ENCODE measurements at regions not wholly inside any gene's neighbourhood (a gene's known extent, or its start where the extent isn't known, plus 50 kb on each side); places are given as distances from the start of the nearest gene placed in this dataset.

GRCh38 chr1:55362558-55362957 lies 147.4 kb upstream of the USP24 start (continued):
- TF ChIP-seq, protein P1, sequence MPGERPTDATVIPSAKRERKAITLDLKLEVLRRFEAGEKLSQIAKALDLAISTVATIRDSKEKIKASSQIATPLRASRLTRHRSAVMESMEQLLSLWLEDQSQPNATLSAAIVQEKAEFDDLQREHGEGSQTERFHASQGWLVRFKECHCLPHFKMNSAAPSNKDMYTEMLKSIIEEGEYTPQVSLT (CRISPR knock-in tag; IDR thresholded peaks at IDR 0.05; ENCODE audit: borderline replicate concordance, low read depth): no peak
- no peak for TF ChIP-seq ZNF446 (CRISPR knock-in tag; IDR thresholded peaks at IDR 0.05)
- no peak for TF ChIP-seq ZNF605 (CRISPR knock-in tag; IDR thresholded peaks at IDR 0.05)
- no peak for TF ChIP-seq ZNF878 (CRISPR knock-in tag; IDR thresholded peaks at IDR 0.05)
- TF ChIP-seq TEAD2 (CRISPR knock-in tag; IDR thresholded peaks at IDR 0.05): no peak
- TF ChIP-seq ZFP36 (IDR thresholded peaks at IDR 0.05; ENCODE audit: borderline replicate concordance, low read depth, low read length, partially characterized antibody): no peak
- no peak for TF ChIP-seq MXD3 (CRISPR knock-in tag; IDR thresholded peaks at IDR 0.05)
- no peak for TF ChIP-seq ESRRA (CRISPR knock-in tag; IDR thresholded peaks at IDR 0.05; ENCODE audit: low read depth)

DNA sequence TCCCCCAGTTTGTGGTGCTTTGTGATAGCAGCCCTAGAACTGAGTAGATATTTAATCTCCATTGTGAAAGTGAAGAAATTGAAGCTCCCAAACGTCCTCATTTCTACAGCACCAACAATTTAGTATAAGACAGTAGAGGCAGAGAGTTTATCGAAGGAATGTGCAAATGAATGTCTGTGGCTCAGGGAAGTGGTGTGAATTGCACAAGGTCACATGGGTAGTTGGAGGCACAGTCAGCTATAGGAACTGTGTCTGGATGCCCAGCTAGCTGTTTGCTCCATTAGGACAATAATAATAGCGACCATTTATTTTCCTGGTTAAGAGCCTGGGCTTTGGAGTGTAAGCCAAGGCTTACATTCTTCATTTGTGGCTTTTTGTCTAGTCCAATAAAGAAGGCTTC lies 144.4 kb upstream of the USP24 start:
- no peaks in the 10 kb centered on the region for H3K79me2 ChIP-seq (ENCODE audit: insufficient read depth, low read length)
- H3K36me3 ChIP-seq (replicated peaks in 1 of 2; ENCODE audit: control insufficient read depth in 1 of 2, insufficient read depth in 2 of 2, low read length in 2 of 2): no peaks in the 10 kb centered on the region
- H3K4me2 ChIP-seq (ENCODE audit: low read depth, low read length): no peak overlapping the region
- no peaks in the 10 kb centered on the region for H3K9me3 ChIP-seq (ENCODE audit: low read length)
- no peak overlapping the region for H3K9ac ChIP-seq (ENCODE audit: insufficient read depth, low read depth, low read length)
- ChIA-PET POLR2A (no interaction called here), CTCF (ENCODE audit: low intra/inter-chr PET ratio, low total read pairs) (no interaction called here)
- H4K20me1 ChIP-seq (ENCODE audit: insufficient read depth, low read length): no peaks in the 10 kb centered on the region
- no peak for ATAC-seq
- FAIRE-seq: no peak
- no peak overlapping the region for H3K4me3 ChIP-seq (replicated peaks in 1 of 3; ENCODE audit: insufficient read depth in 1 of 3, low read depth in 2 of 3, low read length in 3 of 3)
- no peak overlapping the region for H3K27ac ChIP-seq (ENCODE audit: extremely low read length, insufficient read depth, low read length)
- intact Hi-C loops (cut with micrococcal nuclease; ENCODE audit: unreplicated experiment) (no loop called here), in situ Hi-C loops (cut with HindIII; ENCODE audit: extremely low pct_ligation_motif_present, low pct_unique_long_range_greater_than_20kb) (no loop called here)
- 0% methylated on average over 3 of the region's 3 CpGs for WGBS (ENCODE audit: low lambda C conversion rate)
- no peak for DNase-seq (ENCODE audit: low spot score)
- H2AFZ ChIP-seq (ENCODE audit: low read length): no peak overlapping the region
- H3K27me3 ChIP-seq (ENCODE audit: control insufficient read depth in 1 of 2, insufficient read depth in 2 of 2, low read length in 2 of 2): no peaks in the 10 kb centered on the region; a peak in 1 of 5 replicates
- no TSS peak for BruUV-seq (replicated peaks)
- no peaks in the 10 kb centered on the region for H3K4me1 ChIP-seq (ENCODE audit: insufficient read depth, low read length)
- no peak for TF ChIP-seq KDM4B (CRISPR knock-in tag; IDR thresholded peaks at IDR 0.05)
- TF ChIP-seq, protein P2, sequence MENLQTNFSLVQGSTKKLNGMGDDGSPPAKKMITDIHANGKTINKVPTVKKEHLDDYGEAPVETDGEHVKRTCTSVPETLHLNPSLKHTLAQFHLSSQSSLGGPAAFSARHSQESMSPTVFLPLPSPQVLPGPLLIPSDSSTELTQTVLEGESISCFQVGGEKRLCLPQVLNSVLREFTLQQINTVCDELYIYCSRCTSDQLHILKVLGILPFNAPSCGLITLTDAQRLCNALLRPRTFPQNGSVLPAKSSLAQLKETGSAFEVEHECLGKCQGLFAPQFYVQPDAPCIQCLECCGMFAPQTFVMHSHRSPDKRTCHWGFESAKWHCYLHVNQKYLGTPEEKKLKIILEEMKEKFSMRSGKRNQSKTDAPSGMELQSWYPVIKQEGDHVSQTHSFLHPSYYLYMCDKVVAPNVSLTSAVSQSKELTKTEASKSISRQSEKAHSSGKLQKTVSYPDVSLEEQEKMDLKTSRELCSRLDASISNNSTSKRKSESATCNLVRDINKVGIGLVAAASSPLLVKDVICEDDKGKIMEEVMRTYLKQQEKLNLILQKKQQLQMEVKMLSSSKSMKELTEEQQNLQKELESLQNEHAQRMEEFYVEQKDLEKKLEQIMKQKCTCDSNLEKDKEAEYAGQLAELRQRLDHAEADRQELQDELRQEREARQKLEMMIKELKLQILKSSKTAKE (CRISPR knock-in tag; IDR thresholded peaks at IDR 0.05; ENCODE audit: borderline replicate concordance): no peak
- TF ChIP-seq CAMTA2 (CRISPR knock-in tag; IDR thresholded peaks at IDR 0.05; ENCODE audit: borderline replicate concordance): no peak
- no peak for TF ChIP-seq ZNF350 (CRISPR knock-in tag; IDR thresholded peaks at IDR 0.05; ENCODE audit: borderline replicate concordance, low read depth)
- no peak for TF ChIP-seq TAF15 (IDR thresholded peaks at IDR 0.05; ENCODE audit: low read depth, low read length, poor library complexity, severe bottlenecking)
- no peak for TF ChIP-seq NCOA1 (CRISPR knock-in tag; IDR thresholded peaks at IDR 0.05)
- TF ChIP-seq, protein P3, sequence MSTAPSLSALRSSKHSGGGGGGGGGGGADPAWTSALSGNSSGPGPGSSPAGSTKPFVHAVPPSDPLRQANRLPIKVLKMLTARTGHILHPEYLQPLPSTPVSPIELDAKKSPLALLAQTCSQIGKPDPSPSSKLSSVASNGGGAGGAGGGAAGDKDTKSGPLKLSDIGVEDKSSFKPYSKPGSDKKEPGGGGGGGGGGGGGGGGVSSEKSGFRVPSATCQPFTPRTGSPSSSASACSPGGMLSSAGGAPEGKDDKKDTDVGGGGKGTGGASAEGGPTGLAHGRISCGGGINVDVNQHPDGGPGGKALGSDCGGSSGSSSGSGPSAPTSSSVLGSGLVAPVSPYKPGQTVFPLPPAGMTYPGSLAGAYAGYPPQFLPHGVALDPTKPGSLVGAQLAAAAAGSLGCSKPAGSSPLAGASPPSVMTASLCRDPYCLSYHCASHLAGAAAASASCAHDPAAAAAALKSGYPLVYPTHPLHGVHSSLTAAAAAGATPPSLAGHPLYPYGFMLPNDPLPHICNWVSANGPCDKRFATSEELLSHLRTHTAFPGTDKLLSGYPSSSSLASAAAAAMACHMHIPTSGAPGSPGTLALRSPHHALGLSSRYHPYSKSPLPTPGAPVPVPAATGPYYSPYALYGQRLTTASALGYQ (CRISPR knock-in tag; IDR thresholded peaks at IDR 0.05): no peak
- no peak for TF ChIP-seq CCAR2 (optimal IDR thresholded peaks at IDR 0.05; ENCODE audit: low read depth, low read length)
- TF ChIP-seq SP1 (IDR thresholded peaks at IDR 0.05): no peak
- TF ChIP-seq SP1 (CRISPR knock-in tag; IDR thresholded peaks at IDR 0.05): no peak
- no peak for TF ChIP-seq ZBTB7A (CRISPR knock-in tag; IDR thresholded peaks at IDR 0.05)
- TF ChIP-seq HOXA5 (CRISPR knock-in tag; IDR thresholded peaks at IDR 0.05): no peak
- no peak for TF ChIP-seq ZNF224 (CRISPR knock-in tag; IDR thresholded peaks at IDR 0.05)
- no peak for TF ChIP-seq ZNF598 (CRISPR knock-in tag; IDR thresholded peaks at IDR 0.05; ENCODE audit: borderline replicate concordance)
